HG02623 (cell line): ENCODE measurements at regions not wholly inside any gene's neighbourhood (a gene's known extent, or its start where the extent isn't known, plus 50 kb on each side); places are given as distances from the start of the nearest gene placed in this dataset.
"Not testable (repeated sequence)": the region's sequence is repeated elsewhere in the genome, so short reads cannot be mapped to it uniquely, and the experiment has no call there.

ENCODE experiments used
- ATAC-seq: cut with Tn5 transposase; IDR thresholded peaks from one replicate; pipeline ENCODE4 v1.9.1; 2021; ENCODE audit warnings: moderate library complexity; ENCODE audit not compliant: unreplicated experiment

DNA sequence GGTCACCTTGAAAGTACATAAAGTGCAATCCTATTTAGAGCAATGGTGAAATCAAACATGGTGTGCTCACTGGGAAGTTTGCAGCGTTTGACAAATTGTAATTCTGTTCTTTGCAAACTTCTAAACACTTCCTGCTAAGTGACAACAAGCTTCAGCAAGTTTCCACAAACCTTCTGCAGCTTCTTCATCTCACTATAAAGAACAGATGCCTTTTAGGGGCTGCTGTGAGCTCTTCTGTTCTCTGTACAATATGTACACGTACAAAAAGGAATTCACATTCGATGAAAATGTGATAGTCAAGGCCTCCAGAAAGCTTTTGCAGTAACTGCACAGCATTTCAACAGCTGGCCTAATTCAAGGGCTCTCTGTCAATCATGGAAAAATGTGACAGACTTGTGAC lies 543.1 kb downstream of the CETN3 start:
- ATAC-seq, result no peak

DNA sequence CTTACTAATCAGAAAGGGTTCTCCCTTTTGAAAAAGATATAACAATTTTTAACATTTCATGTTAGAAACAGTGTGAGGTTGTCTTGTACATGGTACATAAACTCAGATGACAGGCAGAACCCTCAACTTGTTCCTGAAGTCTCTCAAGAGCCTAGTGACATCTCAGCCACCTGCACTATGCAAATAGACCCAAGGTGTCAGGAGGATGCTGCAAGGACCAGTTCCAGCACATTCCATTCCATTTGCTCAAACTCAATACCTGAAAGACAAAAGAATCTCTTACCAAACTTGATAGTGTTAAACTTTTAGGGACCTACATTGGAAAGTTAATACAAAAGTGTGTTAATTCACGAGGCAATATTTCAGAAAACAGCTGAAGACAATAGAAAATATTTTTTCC lies 544.6 kb downstream of the CETN3 start:
- ATAC-seq, result no peak

DNA sequence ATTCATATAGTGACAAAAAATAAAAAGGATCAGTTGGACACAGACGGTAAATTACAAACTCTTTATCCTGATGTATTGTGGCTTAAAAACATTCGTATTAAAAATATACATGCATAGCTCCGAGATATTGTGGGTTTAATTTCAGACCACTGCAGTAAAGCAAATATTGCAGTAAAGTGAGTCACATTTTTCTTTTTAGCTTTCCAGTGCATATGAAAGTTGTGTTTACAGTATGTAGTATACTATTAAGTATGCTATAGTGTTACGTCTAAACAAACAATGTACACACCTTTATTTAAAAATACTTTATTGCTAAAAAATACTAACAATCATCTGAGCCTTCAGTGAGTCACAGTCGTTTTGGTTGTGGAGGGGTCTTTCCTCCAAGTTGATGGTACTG lies 551.8 kb downstream of the CETN3 start:
- ATAC-seq, result no peak

DNA sequence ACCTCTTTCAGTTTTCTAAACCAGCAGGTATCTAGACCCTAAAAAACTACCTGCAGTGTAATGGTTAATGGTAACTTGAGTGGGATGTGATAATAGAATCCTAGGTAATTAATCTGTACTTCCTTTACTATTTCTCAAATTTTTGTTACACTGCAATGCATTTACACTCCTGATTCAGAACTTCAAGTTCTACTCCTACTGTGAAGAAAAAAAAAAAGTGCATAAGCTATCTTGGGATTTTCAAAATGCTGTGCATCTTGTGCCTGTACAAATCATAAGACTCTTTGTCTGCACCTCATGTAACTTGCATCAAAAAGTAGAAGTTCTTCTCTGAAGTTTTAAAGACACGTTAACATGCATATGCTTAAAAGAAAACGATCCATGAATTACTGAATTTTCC lies 554.1 kb downstream of the CETN3 start:
- ATAC-seq, result no peak

DNA sequence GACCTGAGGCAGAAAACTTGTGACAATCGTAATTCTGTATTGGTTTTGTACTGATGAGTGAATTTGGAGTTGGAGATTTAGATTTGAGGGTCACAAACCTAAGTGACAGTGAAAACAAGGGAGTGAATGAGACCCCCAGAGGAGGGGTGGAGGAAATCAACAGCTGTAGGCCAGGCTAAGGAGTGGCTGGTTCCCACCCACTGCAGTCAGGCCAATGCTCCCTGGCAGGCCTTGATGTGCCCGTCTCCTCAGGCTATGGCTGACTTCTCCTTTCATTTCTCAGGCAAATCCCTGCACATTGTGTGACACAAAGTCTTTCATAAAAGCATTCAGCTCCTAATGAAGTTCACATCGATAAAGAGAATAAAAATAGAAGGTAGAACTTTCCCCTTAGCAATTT lies 557.6 kb downstream of the CETN3 start:
- no peak for ATAC-seq

DNA sequence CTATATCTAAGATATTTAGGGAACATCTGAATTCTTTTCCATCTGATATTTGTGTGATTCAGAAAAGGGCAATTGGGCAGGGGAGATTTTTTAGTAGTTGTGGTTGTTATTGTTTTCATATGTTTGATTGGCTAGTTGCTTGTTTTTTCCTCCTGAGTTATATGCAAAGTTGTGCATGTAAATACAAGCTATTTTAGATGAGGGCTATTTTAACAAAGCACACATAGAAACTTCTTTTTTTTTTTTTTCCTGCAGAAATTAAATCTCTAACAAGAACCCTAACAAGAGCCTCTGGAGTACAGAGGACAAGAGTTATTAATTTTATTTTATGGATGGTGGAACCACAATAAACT lies 559.1 kb downstream of the CETN3 start:
- ATAC-seq, result peak; percentile 44

DNA sequence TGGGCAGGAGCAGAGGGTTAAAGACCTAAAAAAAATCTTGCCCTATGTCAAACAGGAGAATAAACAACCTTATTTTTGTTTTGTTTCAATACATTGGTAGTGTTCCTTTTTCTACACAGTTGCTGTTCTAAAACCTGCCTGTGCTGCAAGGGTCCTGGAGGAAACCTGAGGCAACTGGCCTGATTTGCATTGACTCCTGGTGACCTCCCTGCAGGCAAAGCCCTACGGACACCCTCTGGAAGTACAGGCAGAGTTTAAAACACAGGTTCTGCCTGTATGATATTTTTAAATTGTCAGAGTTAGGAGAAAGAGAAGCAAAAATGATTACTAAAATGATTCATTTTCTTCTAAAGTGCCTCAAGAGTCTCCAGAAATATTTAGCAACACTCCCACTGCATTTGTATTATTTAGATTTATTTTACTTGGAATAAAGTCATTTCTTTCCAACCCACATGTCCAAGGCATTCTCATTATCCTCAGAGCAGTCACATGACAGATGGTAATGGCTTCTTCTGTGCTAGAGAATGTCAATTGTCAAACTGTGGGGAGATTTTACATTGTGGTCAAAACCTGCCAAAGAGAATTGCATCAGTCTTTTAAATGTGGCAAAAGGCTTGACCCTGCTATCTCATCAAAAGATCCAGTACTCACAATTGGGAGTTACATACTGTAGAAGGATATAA lies 559.6 kb downstream of the CETN3 start:
- ATAC-seq, result peak; percentile 34

DNA sequence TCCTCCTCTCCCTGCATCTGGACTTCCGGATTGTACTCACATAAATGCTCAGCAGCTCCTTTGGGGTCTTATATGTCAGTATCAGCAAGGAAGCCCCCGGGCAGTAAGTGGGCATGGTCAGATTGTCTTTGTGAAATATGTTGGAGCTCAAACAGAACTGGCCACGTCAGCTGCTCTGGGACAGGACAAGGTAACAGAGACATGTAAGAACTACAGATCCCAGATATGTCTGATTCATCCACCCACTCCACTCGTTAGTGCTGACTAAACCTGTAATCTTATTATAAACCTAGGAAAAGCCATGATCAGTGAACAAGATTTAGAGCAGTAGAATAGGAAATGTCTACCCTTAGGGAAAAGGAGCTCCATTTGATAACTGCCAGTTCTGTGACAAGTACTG lies 561.8 kb downstream of the CETN3 start:
- no peak for ATAC-seq

DNA sequence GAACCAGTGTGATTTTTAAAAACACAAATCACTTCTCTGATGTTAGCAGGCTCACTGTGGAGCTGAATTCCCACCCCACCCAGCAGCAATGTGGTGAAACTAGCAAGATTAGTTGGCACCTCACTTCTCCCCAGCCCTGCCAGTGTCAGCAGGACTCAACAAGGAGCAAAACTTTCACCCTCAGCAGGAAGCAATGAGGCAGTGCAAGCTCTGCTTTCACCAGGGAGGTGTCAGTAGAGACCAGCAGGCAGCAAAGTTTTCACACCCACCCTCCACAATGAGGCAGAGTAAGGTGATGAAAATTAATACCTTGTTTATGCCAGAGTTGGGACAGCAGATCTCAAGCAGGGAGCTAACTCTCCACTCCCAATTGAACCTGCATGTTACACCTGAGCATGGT lies 565.0 kb downstream of the CETN3 start:
- ATAC-seq, result no peak

DNA sequence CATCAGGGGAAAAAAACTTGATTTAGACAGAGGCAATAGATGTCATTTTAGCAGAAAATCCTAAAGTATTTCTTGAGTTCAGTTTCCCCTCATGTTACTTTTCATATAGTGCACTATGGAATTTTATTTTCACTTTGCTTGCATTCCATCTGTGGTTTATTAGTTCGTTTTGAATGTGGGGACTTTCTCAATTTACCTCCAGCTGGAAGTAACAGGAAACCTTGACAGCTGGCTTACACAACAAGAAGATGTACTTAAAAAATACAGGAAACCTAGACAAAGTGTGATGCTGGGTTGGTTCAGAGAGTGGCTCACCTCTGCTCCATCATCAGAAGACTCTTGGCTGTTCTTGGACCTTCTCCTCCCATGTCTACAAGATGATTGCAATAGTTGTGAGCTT lies 567.0 kb downstream of the CETN3 start:
- ATAC-seq, result no peak

DNA sequence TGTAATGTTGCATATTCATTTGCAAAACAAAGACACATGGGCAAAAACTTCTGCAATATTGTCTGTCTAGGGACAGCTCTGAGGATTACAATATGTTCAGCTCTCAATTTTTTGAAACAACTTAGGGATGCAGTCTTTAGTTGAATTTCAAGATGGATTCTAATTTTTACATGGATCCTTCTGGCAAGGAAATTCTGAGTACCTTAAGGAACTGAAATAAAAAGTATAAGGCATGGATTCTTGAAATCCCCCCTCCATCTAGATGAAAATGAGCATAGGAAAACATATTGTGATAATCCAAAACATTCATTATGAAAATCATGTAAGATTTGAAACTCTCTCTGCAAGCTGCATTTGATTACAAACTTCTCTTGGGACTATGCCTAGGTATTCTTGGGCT lies 568.6 kb downstream of the CETN3 start:
- no peak for ATAC-seq

DNA sequence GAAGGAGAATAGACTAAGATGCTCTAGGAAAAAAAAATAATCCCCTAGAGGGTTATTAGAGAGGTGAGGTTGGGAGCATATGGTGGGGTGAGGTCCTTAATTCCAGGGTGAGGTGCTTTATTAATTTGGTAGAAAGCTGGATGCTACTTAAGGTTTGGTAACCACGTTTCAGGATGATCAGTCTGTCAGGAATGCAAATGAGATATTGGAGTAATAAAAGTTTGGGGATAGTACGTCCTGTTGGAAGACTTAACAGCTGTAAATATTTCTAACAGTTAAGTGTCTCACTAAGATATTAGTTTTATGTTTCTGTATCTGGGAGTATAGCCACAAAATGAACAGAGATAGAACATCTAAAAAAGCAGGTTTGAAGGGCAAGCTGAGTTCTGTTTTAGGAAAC lies 578.9 kb downstream of the CETN3 start:
- ATAC-seq, result no peak

DNA sequence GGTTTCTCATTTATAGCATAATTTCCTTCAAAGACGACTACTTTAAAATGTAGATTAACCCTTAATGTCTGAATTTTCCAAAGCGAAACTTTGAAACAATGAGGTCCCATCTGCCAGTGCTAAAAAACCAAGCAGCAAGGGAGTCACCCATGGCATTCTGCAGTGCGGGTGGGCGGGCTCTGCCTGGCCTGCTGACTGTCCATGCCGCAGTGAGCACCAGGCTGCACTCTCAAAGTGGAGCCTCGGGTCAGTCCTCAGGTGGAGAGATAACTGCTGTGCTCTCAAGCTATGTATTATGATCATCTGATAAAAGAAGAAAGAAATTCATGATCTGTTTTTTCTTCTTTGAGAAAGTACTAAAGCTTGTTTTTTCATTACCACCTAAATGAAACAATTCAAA lies 581.6 kb downstream of the CETN3 start:
- no peak for ATAC-seq

DNA sequence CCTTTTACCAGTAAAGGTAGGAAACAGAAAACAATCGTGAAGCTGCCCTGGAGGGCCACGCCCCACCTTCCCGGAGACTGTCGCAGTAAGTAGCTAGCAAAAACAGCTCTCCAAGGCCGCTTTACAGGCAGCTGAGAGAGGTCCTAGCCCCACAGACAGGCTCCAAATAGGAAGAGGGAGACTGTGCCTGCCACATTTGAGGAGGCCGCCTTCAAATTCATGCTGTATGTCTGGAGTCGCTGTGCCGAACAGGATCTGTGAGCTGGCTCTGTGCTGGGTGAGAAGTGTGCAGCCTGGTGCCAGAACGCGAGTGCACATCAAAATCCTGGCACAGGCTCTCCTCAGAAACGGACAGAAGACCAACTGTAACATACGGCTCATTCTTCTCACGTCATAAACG lies 582.2 kb downstream of the CETN3 start:
- ATAC-seq, result no peak

DNA sequence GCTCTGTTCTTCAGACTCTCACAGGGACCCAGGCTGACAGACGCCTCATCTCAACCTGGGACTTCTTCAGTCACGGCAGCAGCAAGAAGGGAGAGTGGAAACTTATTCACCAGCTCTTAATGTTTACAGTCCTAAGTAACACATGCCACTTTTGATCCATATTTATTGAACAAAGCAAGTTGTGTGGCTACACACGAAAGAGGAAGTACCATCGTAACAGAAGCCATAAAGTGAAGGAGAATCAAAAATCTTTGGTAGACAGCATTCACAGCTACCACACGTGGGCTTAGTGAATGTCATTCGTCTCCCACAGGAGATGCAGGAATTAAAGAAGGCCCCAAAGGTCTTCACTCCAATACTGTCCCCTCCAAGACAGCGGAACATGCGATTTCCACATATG lies 582.6 kb downstream of the CETN3 start:
- no peak for ATAC-seq

DNA sequence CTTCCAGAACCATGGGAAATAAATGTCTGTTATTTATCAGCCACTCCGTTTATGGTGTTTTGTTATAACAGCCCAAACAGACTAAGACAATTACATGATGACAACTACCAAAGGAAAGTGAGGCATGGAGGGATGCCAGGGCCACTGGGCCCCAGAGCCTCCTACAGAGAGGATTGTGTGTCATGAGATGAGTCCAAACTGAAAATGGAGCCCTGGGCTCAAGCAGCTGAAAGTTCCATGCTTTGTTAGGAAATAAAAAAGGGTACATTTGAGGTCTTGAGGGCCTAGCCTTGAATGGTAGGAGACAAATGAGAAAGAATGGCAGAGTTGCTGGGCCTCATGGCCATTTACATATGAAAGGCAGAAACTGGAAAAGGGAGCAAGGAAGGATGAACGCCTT lies 586.5 kb downstream of the CETN3 start:
- no peak for ATAC-seq

DNA sequence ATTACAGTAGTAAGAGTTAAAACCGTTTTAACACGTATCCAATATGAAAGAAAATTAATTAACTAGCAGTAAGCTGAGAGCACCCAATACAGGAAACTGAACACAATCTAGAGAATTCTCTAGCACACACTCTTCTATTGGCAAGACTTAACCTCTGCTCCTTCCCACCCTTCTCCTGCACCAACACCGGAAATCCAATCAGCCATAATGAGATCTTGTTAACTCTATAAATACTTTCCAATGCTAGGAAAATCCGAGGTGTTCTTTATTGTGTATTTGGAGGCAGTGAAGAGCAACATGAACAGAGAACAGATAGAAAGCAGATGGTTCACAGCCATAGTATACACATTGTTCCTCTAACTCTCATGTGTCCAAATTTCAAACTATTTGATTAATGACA lies 591.7 kb downstream of the CETN3 start:
- ATAC-seq, result no peak

DNA sequence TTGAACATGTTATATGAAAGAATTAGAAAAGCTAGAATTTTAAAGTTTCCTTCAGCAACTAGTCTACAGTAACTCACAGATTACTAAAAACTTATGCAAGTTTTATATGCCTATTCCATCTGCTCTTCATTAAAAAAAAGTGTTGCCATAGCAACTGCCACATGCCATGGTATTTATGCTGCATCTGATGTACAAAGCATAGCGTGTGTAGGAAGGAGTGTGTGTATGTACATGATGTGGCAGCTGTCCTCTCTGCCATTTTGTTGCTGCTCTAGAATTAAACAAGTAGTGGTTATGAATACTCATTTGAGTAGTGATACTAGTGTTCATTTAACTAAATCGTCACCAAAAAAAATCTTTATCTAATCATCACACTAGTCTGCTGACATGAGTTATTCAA lies 593.5 kb downstream of the CETN3 start:
- ATAC-seq, result no peak

DNA sequence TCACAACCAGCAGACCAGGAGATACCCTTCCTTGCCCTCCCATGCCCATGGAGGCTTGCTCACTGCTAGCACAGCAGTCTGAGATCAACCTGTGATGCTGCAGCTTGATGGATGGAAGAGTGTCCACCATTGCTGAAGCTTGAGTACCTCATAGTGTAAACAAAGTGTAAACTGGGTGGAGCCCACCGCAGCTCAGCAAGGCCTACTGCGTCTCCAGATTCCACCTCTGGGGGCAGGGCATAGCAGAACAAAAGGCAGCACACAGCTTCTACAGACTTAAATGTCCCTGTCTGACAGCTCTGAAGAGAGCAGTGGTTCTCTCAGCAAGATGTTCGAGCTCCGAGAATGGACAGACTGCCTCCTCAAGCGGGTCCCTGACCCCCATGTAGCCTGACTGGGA lies 608.8 kb downstream of the CETN3 start:
- not testable (repeated sequence) for ATAC-seq

DNA sequence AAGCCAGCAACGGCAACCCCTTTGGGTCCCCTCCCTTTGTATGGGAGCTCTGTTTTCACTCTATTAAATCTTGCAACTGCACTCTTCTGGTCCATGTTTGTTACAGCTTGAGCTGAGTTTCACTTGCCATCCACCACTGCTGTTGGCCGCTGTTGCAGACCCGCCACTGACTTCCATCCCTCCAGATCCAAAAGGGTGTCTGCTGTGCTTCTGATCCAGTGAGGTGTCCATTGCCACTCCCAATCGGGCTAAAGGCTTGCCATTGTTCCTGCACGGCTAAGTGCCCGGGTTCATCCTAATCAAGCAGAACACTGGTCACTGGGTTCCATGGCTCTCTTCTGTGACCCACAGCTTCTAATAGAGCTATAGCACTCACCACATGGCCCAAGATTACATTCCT lies 615.1 kb downstream of the CETN3 start:
- ATAC-seq, result not testable (repeated sequence)

DNA sequence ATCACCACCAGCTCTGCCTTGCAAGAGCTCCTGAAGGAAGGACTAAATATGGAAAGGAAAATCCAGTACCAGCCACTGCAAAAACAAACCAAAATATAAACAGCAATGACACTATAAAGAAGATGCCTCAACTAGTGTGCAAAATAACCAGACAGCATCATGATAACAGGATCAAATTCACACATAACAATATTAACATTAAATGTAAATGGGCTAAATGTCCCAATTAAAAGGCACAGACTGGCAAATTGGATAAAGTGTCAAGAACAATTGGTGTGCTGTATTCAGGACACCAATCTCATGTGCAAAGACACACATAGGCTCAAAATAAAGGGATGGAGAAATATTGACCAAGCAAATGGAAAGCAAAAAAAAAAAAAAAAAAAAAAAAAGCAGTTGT lies 629.8 kb downstream of the CETN3 start:
- not testable (repeated sequence) for ATAC-seq

DNA sequence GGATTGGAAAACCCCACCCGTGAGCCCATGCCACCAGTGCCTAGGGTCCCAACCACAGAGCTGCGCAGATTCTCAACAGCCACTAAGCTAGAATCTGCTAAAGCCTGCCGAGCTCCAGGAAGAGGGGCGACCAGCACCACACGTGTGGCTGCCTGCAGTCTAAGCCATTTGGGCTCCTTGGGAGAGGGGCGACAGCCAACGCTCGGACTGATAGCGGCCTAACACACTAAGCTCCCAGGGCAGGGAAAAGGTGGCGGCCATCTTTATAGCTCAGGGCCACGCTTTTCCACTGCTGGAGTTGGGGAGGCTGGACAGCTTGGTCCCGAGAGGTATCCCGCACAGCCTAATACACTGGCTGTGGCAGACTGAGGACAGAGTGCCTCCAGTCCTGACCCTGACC lies 631.8 kb downstream of the CETN3 start:
- ATAC-seq, result no peak

DNA sequence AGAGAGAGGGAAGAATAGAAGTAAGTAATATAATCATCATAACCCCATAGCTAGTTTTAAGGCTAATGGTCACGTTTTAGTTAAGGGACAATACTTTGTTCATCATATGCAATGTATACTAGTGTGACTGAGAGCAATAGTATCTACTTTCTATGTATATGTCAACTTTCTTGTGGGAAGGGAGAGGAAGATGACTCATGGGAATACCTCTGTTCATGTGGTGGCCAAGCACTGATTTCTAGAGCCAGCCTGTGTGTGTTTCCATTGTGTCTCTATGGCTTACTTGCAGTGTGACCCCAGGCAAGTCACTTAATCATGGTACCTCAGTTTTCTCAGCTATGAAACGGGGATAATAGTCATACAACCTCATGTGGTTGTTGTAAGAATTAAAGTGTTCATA lies 639.6 kb downstream of the CETN3 start:
- no peak for ATAC-seq

DNA sequence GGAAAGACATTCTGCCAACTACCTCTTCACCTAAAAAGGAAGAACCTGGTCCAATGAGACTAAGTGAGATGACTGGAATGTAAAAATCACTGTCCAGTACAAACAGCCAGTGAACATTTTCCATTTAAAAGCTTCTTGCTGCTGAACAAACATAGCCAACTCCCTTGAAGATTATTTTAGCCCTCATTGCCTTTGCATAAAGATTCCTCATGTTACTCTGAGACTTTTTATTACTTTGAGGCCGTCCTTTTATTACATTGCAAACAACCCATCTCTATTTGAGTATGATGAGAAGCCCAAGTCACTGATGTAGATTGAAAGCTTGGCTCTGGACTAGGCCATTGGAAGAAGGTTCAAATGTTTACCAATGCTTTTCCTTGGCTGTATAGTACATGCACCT lies 649.8 kb downstream of the CETN3 start:
- ATAC-seq, result no peak
